HG03565 (cell line): ENCODE measurements at regions not wholly inside any gene's neighbourhood (a gene's known extent, or its start where the extent isn't known, plus 50 kb on each side); places are given as distances from the start of the nearest gene placed in this dataset.

Source experiments
- ATAC-seq: cut with Tn5 transposase; IDR thresholded peaks from one replicate; pipeline ENCODE4 v1.9.1; 2021; ENCODE audit warnings: mild to moderate bottlenecking, moderate library complexity; ENCODE audit not compliant: unreplicated experiment

- ATAC-seq = no peak
These were observed 400.0 kb upstream of the CDH4 start for GRCh38 chr20:60851826-60852704.

- no peak for ATAC-seq
These were observed 394.4 kb upstream of the CDH4 start for GRCh38 chr20:60857708-60858107.

GRCh38 chr20:60862601-60863000, 389.5 kb upstream of the CDH4 start:
- no peak for ATAC-seq

GRCh38 chr20:60863548-60863947, 388.5 kb upstream of the CDH4 start:
- ATAC-seq = no peak

GRCh38 chr20:60867589-60867988, 384.5 kb upstream of the CDH4 start:
- no peak for ATAC-seq

GRCh38 chr20:60868316-60868891, 383.7 kb upstream of the CDH4 start:
- ATAC-seq = no peak

GRCh38 chr20:60869087-60869486, 383.0 kb upstream of the CDH4 start:
- no peak for ATAC-seq

- no peak for ATAC-seq
These were observed 382.4 kb upstream of the CDH4 start for GRCh38 chr20:60869625-60870024.

- ATAC-seq = no peak
These were observed 382.0 kb upstream of the CDH4 start for GRCh38 chr20:60870040-60870439.

GRCh38 chr20:60872224-60872623, 379.8 kb upstream of the CDH4 start:
- no peak for ATAC-seq

- no peak for ATAC-seq
These were observed 374.8 kb upstream of the CDH4 start for GRCh38 chr20:60877071-60877857.

GRCh38 chr20:60882836-60883235, 369.2 kb upstream of the CDH4 start:
- ATAC-seq = no peak

GRCh38 chr20:60883496-60883895, 368.6 kb upstream of the CDH4 start:
- ATAC-seq = no peak

- ATAC-seq = no peak
These were observed 367.8 kb upstream of the CDH4 start for GRCh38 chr20:60884277-60884676.

- no peak for ATAC-seq
These were observed 363.3 kb upstream of the CDH4 start for GRCh38 chr20:60888771-60889170.

- no peak for ATAC-seq
These were observed 359.8 kb upstream of the CDH4 start for GRCh38 chr20:60892095-60892813.

- no peak for ATAC-seq
These were observed 358.0 kb upstream of the CDH4 start for GRCh38 chr20:60894091-60894490.

GRCh38 chr20:60895363-60896079, 356.5 kb upstream of the CDH4 start:
- ATAC-seq = no peak

- ATAC-seq = no peak
These were observed 354.1 kb upstream of the CDH4 start for GRCh38 chr20:60897976-60898375.

GRCh38 chr20:60899320-60899719, 352.7 kb upstream of the CDH4 start:
- ATAC-seq = no peak
